ENCODE measurements at regions not wholly inside any gene's neighbourhood (a gene's known extent, or its start where the extent isn't known, plus 50 kb on each side); places are given as distances from the start of the nearest gene placed in this dataset.

GRCh38 chr9:13823026-13823425 is 490.9 kb downstream of the NFIB start:
- intact Hi-C loops (cut with DNase I), result no loop called here
- H3K9ac ChIP-seq (ENCODE audit: low read length in 3 of 3), result no peak overlapping the region
- no peaks in the 10 kb centered on the region for H3K9me3 ChIP-seq (ENCODE audit: control insufficient read depth in 2 of 3, insufficient read depth in 1 of 3, low read length in 3 of 3)
- no peaks in the 10 kb centered on the region for H3K4me1 ChIP-seq (ENCODE audit: control insufficient read depth in 2 of 3, insufficient read depth in 2 of 3, low read depth in 1 of 3, low read length in 3 of 3)
- H3K36me3 ChIP-seq (ENCODE audit: control insufficient read depth in 2 of 3, insufficient read depth in 3 of 3, low read length in 3 of 3), result no peaks in the 10 kb centered on the region
- no peak overlapping the region for H3K4me3 ChIP-seq (ENCODE audit: low read length in 3 of 3)
- H3K27ac ChIP-seq (ENCODE audit: low read depth in 2 of 2, low read length in 2 of 2), result no peak overlapping the region
- H3K27me3 ChIP-seq (ENCODE audit: control insufficient read depth, insufficient read depth, low read length), result no peaks in the 10 kb centered on the region
- FAIRE-seq (no peak), DNase-seq (no peak)
- TF ChIP-seq, protein P1, sequence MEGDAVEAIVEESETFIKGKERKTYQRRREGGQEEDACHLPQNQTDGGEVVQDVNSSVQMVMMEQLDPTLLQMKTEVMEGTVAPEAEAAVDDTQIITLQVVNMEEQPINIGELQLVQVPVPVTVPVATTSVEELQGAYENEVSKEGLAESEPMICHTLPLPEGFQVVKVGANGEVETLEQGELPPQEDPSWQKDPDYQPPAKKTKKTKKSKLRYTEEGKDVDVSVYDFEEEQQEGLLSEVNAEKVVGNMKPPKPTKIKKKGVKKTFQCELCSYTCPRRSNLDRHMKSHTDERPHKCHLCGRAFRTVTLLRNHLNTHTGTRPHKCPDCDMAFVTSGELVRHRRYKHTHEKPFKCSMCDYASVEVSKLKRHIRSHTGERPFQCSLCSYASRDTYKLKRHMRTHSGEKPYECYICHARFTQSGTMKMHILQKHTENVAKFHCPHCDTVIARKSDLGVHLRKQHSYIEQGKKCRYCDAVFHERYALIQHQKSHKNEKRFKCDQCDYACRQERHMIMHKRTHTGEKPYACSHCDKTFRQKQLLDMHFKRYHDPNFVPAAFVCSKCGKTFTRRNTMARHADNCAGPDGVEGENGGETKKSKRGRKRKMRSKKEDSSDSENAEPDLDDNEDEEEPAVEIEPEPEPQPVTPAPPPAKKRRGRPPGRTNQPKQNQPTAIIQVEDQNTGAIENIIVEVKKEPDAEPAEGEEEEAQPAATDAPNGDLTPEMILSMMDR (IDR thresholded peaks at IDR 0.05; ENCODE audit: borderline replicate concordance, extremely low read depth, insufficient read depth), result no peak

GRCh38 chr9:13817754-13818278 is 496.1 kb downstream of the NFIB start:
- Histone ChIP-seq H3K36me3 (ENCODE audit: control insufficient read depth in 2 of 3, insufficient read depth in 3 of 3, low read length in 3 of 3) (no peaks in the 10 kb centered on the region), H3K27me3 (ENCODE audit: control insufficient read depth, insufficient read depth, low read length) (no peaks in the 10 kb centered on the region), H3K9me3 (ENCODE audit: control insufficient read depth in 2 of 3, insufficient read depth in 1 of 3, low read length in 3 of 3) (no peaks in the 10 kb centered on the region), H3K9ac (ENCODE audit: low read length in 3 of 3) (no peak overlapping the region), H3K27ac (ENCODE audit: low read depth in 2 of 2, low read length in 2 of 2) (no peak overlapping the region), H3K4me1 (ENCODE audit: control insufficient read depth in 2 of 3, insufficient read depth in 2 of 3, low read depth in 1 of 3, low read length in 3 of 3) (no peaks in the 10 kb centered on the region), H3K4me3 (ENCODE audit: low read length in 3 of 3) (no peak overlapping the region)
- TF ChIP-seq, protein P1 (IDR thresholded peaks at IDR 0.05; ENCODE audit: borderline replicate concordance, extremely low read depth, insufficient read depth), result no peak
- intact Hi-C loops (cut with DNase I), result no loop called here
- peak; percentile 85 for FAIRE-seq
- DNase-seq, result no peak

DNA sequence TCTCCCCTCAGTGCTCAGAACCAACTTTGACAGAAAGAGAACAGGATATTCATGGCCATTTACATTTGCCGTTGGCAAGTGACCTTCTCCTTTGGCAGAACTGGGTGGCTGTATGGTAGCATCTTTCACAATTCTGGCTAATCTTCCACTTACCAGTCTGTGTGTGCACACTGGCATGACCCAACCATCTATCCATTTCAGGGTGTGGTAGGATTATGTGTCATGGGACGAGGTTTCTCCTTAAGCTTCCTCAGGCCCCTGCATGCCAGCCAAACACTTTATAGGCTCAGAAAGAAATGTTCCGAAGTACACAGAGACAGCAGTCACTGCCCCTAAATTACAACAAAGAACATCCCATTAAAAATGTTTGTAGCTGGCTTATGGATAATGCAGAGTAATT is 497.1 kb downstream of the NFIB start:
- no peak overlapping the region for H3K9ac ChIP-seq (ENCODE audit: low read length in 3 of 3)
- FAIRE-seq, result no peak
- intact Hi-C loops (cut with DNase I), result no loop called here

More for the DNA sequence above, 497.1 kb downstream of the NFIB start:
- TF ChIP-seq, protein P1 (IDR thresholded peaks at IDR 0.05; ENCODE audit: borderline replicate concordance, extremely low read depth, insufficient read depth), result no peak
- DNase-seq, result no peak
- no peak overlapping the region for H3K4me3 ChIP-seq (ENCODE audit: low read length in 3 of 3)
- H3K4me1 ChIP-seq (ENCODE audit: control insufficient read depth in 2 of 3, insufficient read depth in 2 of 3, low read depth in 1 of 3, low read length in 3 of 3), result no peaks in the 10 kb centered on the region
- no peaks in the 10 kb centered on the region for H3K27me3 ChIP-seq (ENCODE audit: control insufficient read depth, insufficient read depth, low read length)
- H3K36me3 ChIP-seq (ENCODE audit: control insufficient read depth in 2 of 3, insufficient read depth in 3 of 3, low read length in 3 of 3), result no peaks in the 10 kb centered on the region
- no peaks in the 10 kb centered on the region for H3K9me3 ChIP-seq (ENCODE audit: control insufficient read depth in 2 of 3, insufficient read depth in 1 of 3, low read length in 3 of 3)
- H3K27ac ChIP-seq (ENCODE audit: low read depth in 2 of 2, low read length in 2 of 2), result no peak overlapping the region

Measured in kidney (tissue), 13 donors.